ENCODE measurements at regions not wholly inside any gene's neighbourhood (a gene's known extent, or its start where the extent isn't known, plus 50 kb on each side); places are given as distances from the start of the nearest gene placed in this dataset.
A peak's percentile ranks its signal among the peaks of the same experiment; 100 is the strongest.

DNA sequence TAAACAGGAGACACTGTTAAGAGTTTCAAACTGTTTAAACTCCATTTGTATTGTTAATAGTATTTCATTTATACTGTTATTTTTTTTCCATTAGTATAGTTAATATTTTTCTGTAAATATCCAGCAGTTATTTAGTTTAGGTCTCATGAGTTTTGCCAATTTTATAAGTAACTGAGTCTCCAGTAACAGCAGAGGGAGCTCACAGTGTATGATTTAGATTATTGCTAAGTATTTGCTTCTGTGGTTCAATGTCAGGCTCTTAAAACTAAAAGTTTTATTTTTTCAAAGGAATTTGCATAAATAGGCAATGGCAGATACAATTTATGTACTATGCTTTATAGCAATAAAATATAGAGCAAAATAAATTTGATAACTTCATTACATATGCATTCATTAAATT is 209.7 kb downstream of the ATXN7L3B start:
- Histone ChIP-seq H3K9me3 (ENCODE audit: control insufficient read depth, insufficient read depth, low read depth, low read length) (no peaks in the 10 kb centered on the region), H3K36me3 (ENCODE audit: control insufficient read depth, insufficient read depth, low read length) (no peaks in the 10 kb centered on the region), H3K4me3 (ENCODE audit: low read depth in 2 of 2, low read length in 2 of 2) (no peak overlapping the region), H3K27ac (ENCODE audit: low read length) (no peak overlapping the region), H3K27me3 (ENCODE audit: control insufficient read depth, insufficient read depth, low read length) (no peaks in the 10 kb centered on the region), H3K4me1 (ENCODE audit: control insufficient read depth, insufficient read depth, low read length) (no peaks in the 10 kb centered on the region)
- ATAC-seq = no peak
- no peak for DNase-seq (ENCODE audit: low read depth, low spot score)
- no TSS peak for BruUV-seq (replicated peaks)
- in situ Hi-C loops (cut with HindIII; ENCODE audit: low pct_unique_long_range_greater_than_20kb, low sequenced_read_pairs) (no loop called here), intact Hi-C loops (cut with micrococcal nuclease; ENCODE audit: unreplicated experiment) (no loop called here)
- CTCF ChIA-PET = no interaction called here
- TF ChIP-seq TCF7L2 (IDR thresholded peaks at IDR 0.05; ENCODE audit: low read depth, low read length) = no peak
- peak; percentile 46; the same call in 1 of the 2 replicates for TF ChIP-seq CTCF (IDR thresholded peaks at IDR 0.05)
- POLR2A ChIA-PET = interaction anchor here (0.6 kb wide), 1 partner anchor 23 kb away, joined by 3 read pairs; no protein-coding TSS in a partner anchor

DNA sequence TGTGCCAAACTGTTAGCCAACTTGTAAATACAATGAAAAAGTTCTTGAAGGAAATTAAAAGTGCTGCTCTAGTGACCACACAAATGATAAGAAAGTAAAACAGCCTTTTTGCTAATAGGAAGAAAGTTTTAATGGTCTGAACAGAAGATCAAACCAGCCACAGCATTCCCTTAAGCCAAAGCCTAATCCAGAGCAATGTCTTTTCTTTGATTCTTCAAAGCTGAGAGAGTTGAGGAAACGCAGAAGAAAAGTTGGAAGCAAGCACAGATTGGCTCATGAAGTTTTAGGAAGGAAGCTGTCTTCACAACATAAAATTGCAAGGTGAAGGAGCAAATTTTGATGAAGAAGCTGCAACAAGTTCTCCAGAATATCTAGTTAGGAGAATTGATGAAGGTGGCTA is 213.8 kb downstream of the ATXN7L3B start:
- no peak for DNase-seq (ENCODE audit: low read depth, low spot score)
- no peaks in the 10 kb centered on the region for H3K27me3 ChIP-seq (ENCODE audit: control insufficient read depth, insufficient read depth, low read length)
- ChIA-PET POLR2A (no interaction called here), CTCF (no interaction called here)
- intact Hi-C loops (cut with micrococcal nuclease; ENCODE audit: unreplicated experiment) (no loop called here), in situ Hi-C loops (cut with HindIII; ENCODE audit: low pct_unique_long_range_greater_than_20kb, low sequenced_read_pairs) (no loop called here)
- no peaks in the 10 kb centered on the region for H3K36me3 ChIP-seq (ENCODE audit: control insufficient read depth, insufficient read depth, low read length)
- ATAC-seq = no peak
- no peaks in the 10 kb centered on the region for H3K9me3 ChIP-seq (ENCODE audit: control insufficient read depth, insufficient read depth, low read depth, low read length)
- H3K4me1 ChIP-seq (ENCODE audit: control insufficient read depth, insufficient read depth, low read length) = no peaks in the 10 kb centered on the region
- no peak overlapping the region for H3K27ac ChIP-seq (ENCODE audit: low read length)
- no TSS peak for BruUV-seq (replicated peaks)
- no peak overlapping the region for H3K4me3 ChIP-seq (ENCODE audit: low read depth in 2 of 2, low read length in 2 of 2)
- TF ChIP-seq CTCF (IDR thresholded peaks at IDR 0.05) (no peak), POLR2AphosphoS5 (IDR thresholded peaks at IDR 0.05; ENCODE audit: low read depth, low read length) (no peak), TCF7L2 (IDR thresholded peaks at IDR 0.05; ENCODE audit: low read depth, low read length) (no peak), SIN3A (IDR thresholded peaks at IDR 0.05; ENCODE audit: borderline replicate concordance, insufficient read depth, low read depth, low read length) (no peak)
- TF ChIP-seq, protein P1, sequence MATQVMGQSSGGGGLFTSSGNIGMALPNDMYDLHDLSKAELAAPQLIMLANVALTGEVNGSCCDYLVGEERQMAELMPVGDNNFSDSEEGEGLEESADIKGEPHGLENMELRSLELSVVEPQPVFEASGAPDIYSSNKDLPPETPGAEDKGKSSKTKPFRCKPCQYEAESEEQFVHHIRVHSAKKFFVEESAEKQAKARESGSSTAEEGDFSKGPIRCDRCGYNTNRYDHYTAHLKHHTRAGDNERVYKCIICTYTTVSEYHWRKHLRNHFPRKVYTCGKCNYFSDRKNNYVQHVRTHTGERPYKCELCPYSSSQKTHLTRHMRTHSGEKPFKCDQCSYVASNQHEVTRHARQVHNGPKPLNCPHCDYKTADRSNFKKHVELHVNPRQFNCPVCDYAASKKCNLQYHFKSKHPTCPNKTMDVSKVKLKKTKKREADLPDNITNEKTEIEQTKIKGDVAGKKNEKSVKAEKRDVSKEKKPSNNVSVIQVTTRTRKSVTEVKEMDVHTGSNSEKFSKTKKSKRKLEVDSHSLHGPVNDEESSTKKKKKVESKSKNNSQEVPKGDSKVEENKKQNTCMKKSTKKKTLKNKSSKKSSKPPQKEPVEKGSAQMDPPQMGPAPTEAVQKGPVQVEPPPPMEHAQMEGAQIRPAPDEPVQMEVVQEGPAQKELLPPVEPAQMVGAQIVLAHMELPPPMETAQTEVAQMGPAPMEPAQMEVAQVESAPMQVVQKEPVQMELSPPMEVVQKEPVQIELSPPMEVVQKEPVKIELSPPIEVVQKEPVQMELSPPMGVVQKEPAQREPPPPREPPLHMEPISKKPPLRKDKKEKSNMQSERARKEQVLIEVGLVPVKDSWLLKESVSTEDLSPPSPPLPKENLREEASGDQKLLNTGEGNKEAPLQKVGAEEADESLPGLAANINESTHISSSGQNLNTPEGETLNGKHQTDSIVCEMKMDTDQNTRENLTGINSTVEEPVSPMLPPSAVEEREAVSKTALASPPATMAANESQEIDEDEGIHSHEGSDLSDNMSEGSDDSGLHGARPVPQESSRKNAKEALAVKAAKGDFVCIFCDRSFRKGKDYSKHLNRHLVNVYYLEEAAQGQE (IDR thresholded peaks at IDR 0.05; ENCODE audit: insufficient read depth in 1 of 2, low read depth in 2 of 2, low read length in 1 of 2) = no peak

DNA sequence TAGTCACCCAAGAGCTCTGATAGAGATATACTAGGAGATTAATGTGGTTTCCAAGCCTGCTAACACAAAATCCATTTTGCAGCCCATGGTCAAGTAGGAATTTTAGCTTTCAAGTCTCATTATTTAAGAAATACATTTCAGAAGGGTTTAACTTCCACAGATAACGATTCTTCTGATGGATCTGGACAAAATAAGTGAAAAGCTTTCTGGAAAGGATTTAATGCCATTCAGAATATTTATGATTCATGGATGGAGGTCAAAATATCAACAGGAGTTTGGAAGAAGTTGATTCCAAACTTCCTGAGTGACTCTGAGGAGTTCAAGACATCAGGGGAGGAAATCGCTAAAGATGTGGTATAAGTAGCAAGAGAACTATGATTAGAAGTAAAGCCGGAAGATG is 214.6 kb downstream of the ATXN7L3B start:
- ATAC-seq (no peak), DNase-seq (ENCODE audit: low read depth, low spot score) (no peak)
- H3K27me3 ChIP-seq (ENCODE audit: control insufficient read depth, insufficient read depth, low read length) = no peaks in the 10 kb centered on the region
- no peaks in the 10 kb centered on the region for H3K36me3 ChIP-seq (ENCODE audit: control insufficient read depth, insufficient read depth, low read length)
- intact Hi-C loops (cut with micrococcal nuclease; ENCODE audit: unreplicated experiment) = no loop called here
- no peak overlapping the region for H3K4me3 ChIP-seq (ENCODE audit: low read depth in 2 of 2, low read length in 2 of 2)
- ChIA-PET CTCF (no interaction called here), POLR2A (no interaction called here)
- in situ Hi-C loops (cut with HindIII; ENCODE audit: low pct_unique_long_range_greater_than_20kb, low sequenced_read_pairs) = no loop called here
- no peaks in the 10 kb centered on the region for H3K9me3 ChIP-seq (ENCODE audit: control insufficient read depth, insufficient read depth, low read depth, low read length)
- H3K4me1 ChIP-seq (ENCODE audit: control insufficient read depth, insufficient read depth, low read length) = no peaks in the 10 kb centered on the region
- H3K27ac ChIP-seq (ENCODE audit: low read length) = no peak overlapping the region
- TF ChIP-seq TCF7L2 (IDR thresholded peaks at IDR 0.05; ENCODE audit: low read depth, low read length) (no peak), SIN3A (IDR thresholded peaks at IDR 0.05; ENCODE audit: borderline replicate concordance, insufficient read depth, low read depth, low read length) (no peak), POLR2AphosphoS5 (IDR thresholded peaks at IDR 0.05; ENCODE audit: low read depth, low read length) (no peak), CTCF (IDR thresholded peaks at IDR 0.05) (no peak)
- TF ChIP-seq, protein P1 (IDR thresholded peaks at IDR 0.05; ENCODE audit: insufficient read depth in 1 of 2, low read depth in 2 of 2, low read length in 1 of 2) = no peak
- no TSS peak for BruUV-seq (replicated peaks)
